ENCODE measurements at regions not wholly inside any gene's neighbourhood (a gene's known extent, or its start where the extent isn't known, plus 50 kb on each side); places are given as distances from the start of the nearest gene placed in this dataset.

GRCh38 chr10:10094691-10095090 lies 923.0 kb upstream of the CELF2 start:
- POLR2A ChIA-PET: no interaction called here
- CTCF ChIA-PET: interaction anchor here (0.5 kb wide), 1 partner anchor 17 kb away, joined by 3 read pairs; no protein-coding TSS in a partner anchor

- ChIA-PET POLR2A (no interaction called here), CTCF (no interaction called here)
Measured at GRCh38 chr10:10096296-10096695, 921.4 kb upstream of the CELF2 start.

GRCh38 chr10:10096898-10097297 lies 920.8 kb upstream of the CELF2 start:
- POLR2A ChIA-PET: no interaction called here
- CTCF ChIA-PET: no interaction called here

GRCh38 chr10:10101106-10101505 lies 916.6 kb upstream of the CELF2 start:
- CTCF ChIA-PET: no interaction called here
- POLR2A ChIA-PET: no interaction called here

GRCh38 chr10:10110844-10111490 lies 906.7 kb upstream of the CELF2 start:
- POLR2A ChIA-PET: no interaction called here
- CTCF ChIA-PET: no interaction called here

GRCh38 chr10:10118131-10118530 lies 899.5 kb upstream of the CELF2 start:
- CTCF ChIA-PET: no interaction called here
- POLR2A ChIA-PET: no interaction called here

- CTCF ChIA-PET: no interaction called here
- POLR2A ChIA-PET: no interaction called here
Measured at GRCh38 chr10:10120671-10121070, 897.0 kb upstream of the CELF2 start.

GRCh38 chr10:10125676-10126075 lies 892.0 kb upstream of the CELF2 start:
- CTCF ChIA-PET: no interaction called here
- POLR2A ChIA-PET: no interaction called here

- ChIA-PET POLR2A (no interaction called here), CTCF (no interaction called here)
Measured at GRCh38 chr10:10126218-10126617, 891.5 kb upstream of the CELF2 start.

- ChIA-PET CTCF (no interaction called here), POLR2A (no interaction called here)
Measured at GRCh38 chr10:10128387-10128786, 889.3 kb upstream of the CELF2 start.

- ChIA-PET POLR2A (no interaction called here), CTCF (no interaction called here)
Measured at GRCh38 chr10:10130686-10131085, 887.0 kb upstream of the CELF2 start.

GRCh38 chr10:10132009-10132408 lies 885.7 kb upstream of the CELF2 start:
- ChIA-PET CTCF (no interaction called here), POLR2A (no interaction called here)

GRCh38 chr10:10133281-10133680 lies 884.4 kb upstream of the CELF2 start:
- ChIA-PET POLR2A (no interaction called here), CTCF (no interaction called here)

GRCh38 chr10:10138685-10139084 lies 879.0 kb upstream of the CELF2 start:
- CTCF ChIA-PET: no interaction called here

GRCh38 chr10:10141782-10142382 lies 875.8 kb upstream of the CELF2 start:
- POLR2A ChIA-PET: no interaction called here

More at GRCh38 chr10:10138685-10139084, 879.0 kb upstream of the CELF2 start:
- POLR2A ChIA-PET: no interaction called here

GRCh38 chr10:10146604-10147003 lies 871.1 kb upstream of the CELF2 start:
- POLR2A ChIA-PET: no interaction called here
- CTCF ChIA-PET: no interaction called here

More at GRCh38 chr10:10141782-10142382, 875.8 kb upstream of the CELF2 start:
- CTCF ChIA-PET: no interaction called here

GRCh38 chr10:10149899-10150298 lies 867.8 kb upstream of the CELF2 start:
- POLR2A ChIA-PET: no interaction called here
- CTCF ChIA-PET: no interaction called here

GRCh38 chr10:10156917-10157600 lies 860.6 kb upstream of the CELF2 start:
- ChIA-PET CTCF (no interaction called here), POLR2A (no interaction called here)

GRCh38 chr10:10160821-10161312 lies 856.8 kb upstream of the CELF2 start:
- CTCF ChIA-PET: no interaction called here
- POLR2A ChIA-PET: no interaction called here

- ChIA-PET POLR2A (no interaction called here), CTCF (no interaction called here)
Measured at GRCh38 chr10:10164848-10165247, 852.8 kb upstream of the CELF2 start.

- ChIA-PET CTCF (no interaction called here), POLR2A (no interaction called here)
Measured at GRCh38 chr10:10165415-10165814, 852.3 kb upstream of the CELF2 start.

GRCh38 chr10:10178476-10178875 lies 839.2 kb upstream of the CELF2 start:
- ChIA-PET CTCF (no interaction called here), POLR2A (no interaction called here)
